HepG2 (cell line): ENCODE measurements at regions not wholly inside any gene's neighbourhood (a gene's known extent, or its start where the extent isn't known, plus 50 kb on each side); places are given as distances from the start of the nearest gene placed in this dataset.

Source experiments
- CTCF ChIP-seq: sonication (generic); formaldehyde crosslinking; IDR thresholded peaks from 2 replicates; pipeline ENCODE4 v1.5.0; 2020; ENCODE audit warnings: mild to moderate bottlenecking, missing genetic modification reagents, moderate library complexity
- HNRNPL ChIP-seq: fragments of 200-400 bp; formaldehyde crosslinking; IDR thresholded peaks from 2 replicates; pipeline ENCODE4 v1.6.1; 2017; ENCODE audit warnings: mild to moderate bottlenecking, low read depth, low read length
- TF ChIP-seq, protein P1 (sequence below): IDR thresholded peaks from 2 replicates; pipeline ENCODE4 v1.6.1; 2016; ENCODE audit warnings: low read depth, control low read depth

DNA sequence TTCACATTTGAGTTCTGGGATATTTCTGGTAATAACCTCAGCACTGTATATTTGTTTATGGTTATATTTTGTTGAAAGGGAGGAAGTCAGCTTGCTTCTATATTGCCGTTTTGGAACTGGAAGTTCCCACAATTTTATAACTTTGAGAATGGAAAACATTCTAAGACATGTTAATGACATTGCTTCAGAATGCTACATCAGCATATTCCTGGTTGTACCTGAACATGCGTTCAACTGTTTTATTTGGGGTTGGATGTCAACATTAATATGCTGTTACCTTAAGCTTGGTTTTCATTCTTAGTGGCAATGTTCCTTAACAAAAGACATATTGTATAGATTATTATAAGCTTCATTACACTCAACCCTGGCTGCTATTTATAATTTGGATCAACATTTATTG is 489.4 kb upstream of the MAGEB18 start:
- TF ChIP-seq CTCF (CRISPR knock-in tag): no peak
- TF ChIP-seq, protein P1, sequence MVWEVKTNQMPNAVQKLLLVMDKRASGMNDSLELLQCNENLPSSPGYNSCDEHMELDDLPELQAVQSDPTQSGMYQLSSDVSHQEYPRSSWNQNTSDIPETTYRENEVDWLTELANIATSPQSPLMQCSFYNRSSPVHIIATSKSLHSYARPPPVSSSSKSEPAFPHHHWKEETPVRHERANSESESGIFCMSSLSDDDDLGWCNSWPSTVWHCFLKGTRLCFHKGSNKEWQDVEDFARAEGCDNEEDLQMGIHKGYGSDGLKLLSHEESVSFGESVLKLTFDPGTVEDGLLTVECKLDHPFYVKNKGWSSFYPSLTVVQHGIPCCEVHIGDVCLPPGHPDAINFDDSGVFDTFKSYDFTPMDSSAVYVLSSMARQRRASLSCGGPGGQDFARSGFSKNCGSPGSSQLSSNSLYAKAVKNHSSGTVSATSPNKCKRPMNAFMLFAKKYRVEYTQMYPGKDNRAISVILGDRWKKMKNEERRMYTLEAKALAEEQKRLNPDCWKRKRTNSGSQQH (CRISPR knock-in tag): no peak
- TF ChIP-seq HNRNPL: no peak
